Esophagus muscularis mucosa (tissue), 4 donors: ENCODE measurements at regions not wholly inside any gene's neighbourhood (a gene's known extent, or its start where the extent isn't known, plus 50 kb on each side); places are given as distances from the start of the nearest gene placed in this dataset.

Source experiments
- EP300 ChIP-seq: sonication (generic); formaldehyde crosslinking; IDR thresholded peaks from one replicate; pipeline ENCODE4 v1.6.1; 2017; ENCODE audit warnings: antibody characterized with exemption
- POLR2A ChIP-seq: fragments of 450-650 bp; IDR thresholded peaks from one replicate; pipeline ENCODE4 v1.6.1; 2017; ENCODE audit warnings: antibody characterized with exemption, moderate library complexity, mild to moderate bottlenecking, low read depth
- POLR2AphosphoS5 ChIP-seq, 2 donors: sonication (generic); formaldehyde crosslinking; IDR thresholded peaks; one replicate each; pipeline ENCODE4 v1.6.1; 2017; ENCODE audit warnings: antibody characterized with exemption in 2 of 2
- TF ChIP-seq, protein P1 (sequence below), 3 experiments: fragments of 200-600 bp in 2 of 3; fragments of 450-650 bp in 1 of 3; sonication (generic) in 2 of 3; IDR thresholded peaks; one replicate each; pipeline ENCODE4 v1.5.1; 2017 to 2019; ENCODE audit warnings: antibody characterized with exemption in 3 of 3, mild to moderate bottlenecking in 2 of 3, moderate library complexity in 1 of 3

DNA sequence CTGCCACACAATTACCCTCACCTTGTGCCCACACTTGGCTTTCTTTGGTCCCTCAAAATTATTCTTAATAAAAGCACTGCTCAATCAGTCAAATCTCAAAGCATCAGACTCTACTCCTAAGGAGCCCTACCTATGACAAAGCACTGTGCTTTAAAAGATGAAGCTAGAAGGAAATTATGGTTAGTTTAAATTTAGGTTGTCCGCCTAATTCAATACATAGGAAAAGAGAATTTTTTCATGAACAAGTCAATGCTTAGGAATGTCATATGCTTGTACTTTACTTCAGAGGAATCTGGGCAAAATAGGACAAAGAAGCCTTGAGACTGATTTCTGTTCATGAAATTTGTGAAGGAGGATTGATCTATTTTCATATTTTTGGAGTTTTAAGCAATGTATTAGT, 726.4 kb upstream of the CDH2 start:
- TF ChIP-seq, protein P1, sequence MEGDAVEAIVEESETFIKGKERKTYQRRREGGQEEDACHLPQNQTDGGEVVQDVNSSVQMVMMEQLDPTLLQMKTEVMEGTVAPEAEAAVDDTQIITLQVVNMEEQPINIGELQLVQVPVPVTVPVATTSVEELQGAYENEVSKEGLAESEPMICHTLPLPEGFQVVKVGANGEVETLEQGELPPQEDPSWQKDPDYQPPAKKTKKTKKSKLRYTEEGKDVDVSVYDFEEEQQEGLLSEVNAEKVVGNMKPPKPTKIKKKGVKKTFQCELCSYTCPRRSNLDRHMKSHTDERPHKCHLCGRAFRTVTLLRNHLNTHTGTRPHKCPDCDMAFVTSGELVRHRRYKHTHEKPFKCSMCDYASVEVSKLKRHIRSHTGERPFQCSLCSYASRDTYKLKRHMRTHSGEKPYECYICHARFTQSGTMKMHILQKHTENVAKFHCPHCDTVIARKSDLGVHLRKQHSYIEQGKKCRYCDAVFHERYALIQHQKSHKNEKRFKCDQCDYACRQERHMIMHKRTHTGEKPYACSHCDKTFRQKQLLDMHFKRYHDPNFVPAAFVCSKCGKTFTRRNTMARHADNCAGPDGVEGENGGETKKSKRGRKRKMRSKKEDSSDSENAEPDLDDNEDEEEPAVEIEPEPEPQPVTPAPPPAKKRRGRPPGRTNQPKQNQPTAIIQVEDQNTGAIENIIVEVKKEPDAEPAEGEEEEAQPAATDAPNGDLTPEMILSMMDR (IDR thresholded peaks at IDR 0.05) = no peak
- TF ChIP-seq POLR2A (no peak), EP300 (no peak), POLR2AphosphoS5 (IDR thresholded peaks at IDR 0.05) (no peak)
